Activated CD8-positive, alpha-beta T cell treated with anti-CD3 and anti-CD28 coated beads, Interleukin-2, amount 10 ng/mL, durations not matched to agents 7 days and 5 days (primary cell): ENCODE measurements at regions not wholly inside any gene's neighbourhood (a gene's known extent, or its start where the extent isn't known, plus 50 kb on each side); places are given as distances from the start of the nearest gene placed in this dataset.

Experiments
- ATAC-seq: fragments of 150-1000 bp; cut with Tn5 transposase; one replicate; pipeline ENCODE4 v1.10.0; 2021; ENCODE audit warnings: moderate library complexity
- CTCF ChIA-PET: fragments of 350-600 bp; sonication (Branson Sonifier 250); formaldehyde crosslinking; loops from one replicate; lab custom pipeline; 2021; ENCODE audit warnings: antibody characterized with exemption; lab: Charles Lee
- POLR2A ChIA-PET: fragments of 350-600 bp; sonication (Branson Sonifier 250); formaldehyde crosslinking; loops from one replicate; lab custom pipeline; 2021; ENCODE audit warnings: antibody characterized with exemption; lab: Charles Lee
- DNase-seq: peaks from one replicate; pipeline ENCODE4 v3.0.0-alpha.2; 2020
- H3K27ac Mint-ChIP-seq: one replicate; pipeline ENCODE4 v1.8.0; 2021; ENCODE audit warnings: mild to moderate bottlenecking, mixed read lengths
- H3K27me3 Mint-ChIP-seq: one replicate; pipeline ENCODE4 v1.8.0; 2021; ENCODE audit warnings: low read depth, mixed read lengths
- H3K36me3 Mint-ChIP-seq: one replicate; pipeline ENCODE4 v1.8.0; 2021; ENCODE audit warnings: low read depth, mixed read lengths
- H3K4me1 Mint-ChIP-seq: one replicate; pipeline ENCODE4 v1.8.0; 2021; ENCODE audit warnings: low read depth, mixed read lengths
- H3K4me3 Mint-ChIP-seq: one replicate; pipeline ENCODE4 v1.8.0; 2021; ENCODE audit warnings: mild to moderate bottlenecking, mixed read lengths
- H3K9me3 Mint-ChIP-seq: one replicate; pipeline ENCODE4 v1.8.0; 2022; ENCODE audit warnings: mixed read lengths; ENCODE audit not compliant: insufficient read depth

- ATAC-seq (no peak), DNase-seq (no peak)
- Mint-ChIP-seq H3K9me3 (peaks cover 6% of the 10 kb centered on the region), H3K36me3 (no peaks in the 10 kb centered on the region), H3K27ac (no peak overlapping the region), H3K4me3 (no peak overlapping the region), H3K27me3 (no peaks in the 10 kb centered on the region), H3K4me1 (no peaks in the 10 kb centered on the region)
- ChIA-PET CTCF (no interaction called here), POLR2A (no interaction called here)
Observed at GRCh38 chr21:26632691-26633090, 59.6 kb upstream of the CYYR1 start.

GRCh38 chr21:26626187-26626586 lies 53.1 kb upstream of the CYYR1 start:
- no peak for ATAC-seq
- POLR2A ChIA-PET: no interaction called here

GRCh38 chr21:26624983-26625519 lies 52.0 kb upstream of the CYYR1 start:
- CTCF ChIA-PET: no interaction called here
- ATAC-seq (no peak), DNase-seq (no peak)
- H3K9me3 Mint-ChIP-seq: no peaks in the 10 kb centered on the region
- no peaks in the 10 kb centered on the region for H3K27me3 Mint-ChIP-seq
- H3K4me3 Mint-ChIP-seq: no peak overlapping the region
- no peak overlapping the region for H3K27ac Mint-ChIP-seq
- H3K4me1 Mint-ChIP-seq: no peaks in the 10 kb centered on the region
- H3K36me3 Mint-ChIP-seq: no peaks in the 10 kb centered on the region
- POLR2A ChIA-PET: no interaction called here

More at GRCh38 chr21:26626187-26626586, 53.1 kb upstream of the CYYR1 start:
- CTCF ChIA-PET: no interaction called here
- Mint-ChIP-seq H3K9me3 (no peaks in the 10 kb centered on the region), H3K27ac (no peak overlapping the region), H3K27me3 (no peaks in the 10 kb centered on the region), H3K4me3 (no peak overlapping the region), H3K4me1 (no peaks in the 10 kb centered on the region), H3K36me3 (no peaks in the 10 kb centered on the region)
- DNase-seq: no peak
